Upper lobe of right lung (tissue), 1 donor: ENCODE measurements at regions not wholly inside any gene's neighbourhood (a gene's known extent, or its start where the extent isn't known, plus 50 kb on each side); places are given as distances from the start of the nearest gene placed in this dataset.

Source experiments
- ATAC-seq: fragments of 200-7000 bp; cut with Tn5 transposase; one replicate; pipeline ENCODE4 v1.9.1; 2020; ENCODE audit warnings: mild to moderate bottlenecking, moderate library complexity
- DNase-seq: peaks from one replicate; pipeline ENCODE4 v3.0.0-alpha.2; 2020
- H3K27ac ChIP-seq: fragments of 200-600 bp; one replicate; pipeline ENCODE4 v1.8.0; 2022
- H3K27me3 ChIP-seq: fragments of 200-600 bp; one replicate; pipeline ENCODE4 v1.8.0; 2022; ENCODE audit warnings: mild to moderate bottlenecking
- H3K36me3 ChIP-seq: fragments of 200-600 bp; one replicate; pipeline ENCODE4 v1.8.0; 2022
- H3K4me1 ChIP-seq: fragments of 200-600 bp; one replicate; pipeline ENCODE4 v1.8.0; 2022
- H3K4me3 ChIP-seq: fragments of 200-600 bp; one replicate; pipeline ENCODE4 v1.8.0; 2022; ENCODE audit warnings: mild to moderate bottlenecking
- H3K9me3 ChIP-seq: fragments of 200-600 bp; one replicate; pipeline ENCODE4 v1.8.0; 2022
- intact Hi-C: fragments of 100-400 bp; cut with DNase I; formaldehyde crosslinking; loops from one replicate; pipeline ENCODE4 v1.11.0; 2022
- TF ChIP-seq, protein P1 (sequence below): fragments of 200-600 bp; IDR thresholded peaks from one replicate; pipeline ENCODE4 v1.8.0; 2022; ENCODE audit warnings: antibody characterized with exemption
- donor health status: DM: no; HTN: yes; CAD: no; lungs with severe emphysema.

DNA sequence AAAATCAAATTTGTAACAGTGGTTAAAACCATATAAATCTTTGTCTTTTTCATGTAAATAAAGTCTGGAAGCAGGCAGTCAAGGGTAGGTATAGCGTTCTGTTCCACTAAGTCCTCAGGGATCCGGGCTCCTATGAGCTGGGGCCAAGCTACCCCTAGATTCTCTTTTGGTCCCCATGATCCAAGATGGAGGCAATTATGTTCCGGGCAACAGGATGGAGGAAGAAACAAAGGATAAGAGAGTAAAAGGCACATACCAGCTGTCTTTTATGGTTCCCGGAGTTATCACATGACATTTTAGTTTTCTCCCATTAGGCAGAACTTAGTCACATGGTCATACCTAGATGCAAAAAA lies 224.4 kb upstream of the NFE2L3 start:
- DNase-seq (no peak), ATAC-seq (no peak)
- H3K4me1 ChIP-seq = no peaks in the 10 kb centered on the region
- H3K9me3 ChIP-seq = no peaks in the 10 kb centered on the region
- TF ChIP-seq, protein P1, sequence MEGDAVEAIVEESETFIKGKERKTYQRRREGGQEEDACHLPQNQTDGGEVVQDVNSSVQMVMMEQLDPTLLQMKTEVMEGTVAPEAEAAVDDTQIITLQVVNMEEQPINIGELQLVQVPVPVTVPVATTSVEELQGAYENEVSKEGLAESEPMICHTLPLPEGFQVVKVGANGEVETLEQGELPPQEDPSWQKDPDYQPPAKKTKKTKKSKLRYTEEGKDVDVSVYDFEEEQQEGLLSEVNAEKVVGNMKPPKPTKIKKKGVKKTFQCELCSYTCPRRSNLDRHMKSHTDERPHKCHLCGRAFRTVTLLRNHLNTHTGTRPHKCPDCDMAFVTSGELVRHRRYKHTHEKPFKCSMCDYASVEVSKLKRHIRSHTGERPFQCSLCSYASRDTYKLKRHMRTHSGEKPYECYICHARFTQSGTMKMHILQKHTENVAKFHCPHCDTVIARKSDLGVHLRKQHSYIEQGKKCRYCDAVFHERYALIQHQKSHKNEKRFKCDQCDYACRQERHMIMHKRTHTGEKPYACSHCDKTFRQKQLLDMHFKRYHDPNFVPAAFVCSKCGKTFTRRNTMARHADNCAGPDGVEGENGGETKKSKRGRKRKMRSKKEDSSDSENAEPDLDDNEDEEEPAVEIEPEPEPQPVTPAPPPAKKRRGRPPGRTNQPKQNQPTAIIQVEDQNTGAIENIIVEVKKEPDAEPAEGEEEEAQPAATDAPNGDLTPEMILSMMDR = no peak
- intact Hi-C loops = no loop called here
- peaks cover 7% of the 10 kb centered on the region for H3K27me3 ChIP-seq
- no peak overlapping the region for H3K4me3 ChIP-seq
- no peaks in the 10 kb centered on the region for H3K36me3 ChIP-seq
- no peak overlapping the region for H3K27ac ChIP-seq

GRCh38 chr7:25928549-25929330 lies 223.3 kb upstream of the NFE2L3 start:
- Histone ChIP-seq H3K4me3 (no peak overlapping the region), H3K27ac (no peak overlapping the region), H3K36me3 (no peaks in the 10 kb centered on the region), H3K4me1 (no peaks in the 10 kb centered on the region), H3K27me3 (peaks cover 7% of the 10 kb centered on the region), H3K9me3 (no peaks in the 10 kb centered on the region)
- intact Hi-C loops = no loop called here
- DNase-seq (no peak), ATAC-seq (no peak)
- TF ChIP-seq, protein P1 = no peak

DNA sequence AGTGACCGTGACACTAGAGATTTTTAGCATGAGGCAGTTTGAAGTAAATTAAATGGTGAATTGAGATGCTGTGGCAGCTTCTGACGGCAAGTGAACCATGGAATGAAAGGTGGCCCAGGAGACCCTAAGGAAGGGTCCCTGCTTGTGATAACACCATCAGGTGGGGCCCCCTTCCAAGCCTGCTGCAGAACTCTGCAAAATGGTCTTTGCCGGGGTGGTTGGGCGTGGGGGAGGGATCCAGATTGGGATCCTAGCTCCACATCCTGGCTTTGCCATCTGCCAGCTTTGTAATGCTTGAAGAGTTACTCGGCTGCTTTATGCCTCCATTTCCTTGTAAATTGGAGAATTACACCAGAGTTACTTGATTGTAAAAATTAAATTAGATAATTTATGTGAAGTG lies 222.6 kb upstream of the NFE2L3 start:
- intact Hi-C loops = no loop called here
- no peak for ATAC-seq
- Histone ChIP-seq H3K27me3 (peaks cover 7% of the 10 kb centered on the region), H3K9me3 (no peaks in the 10 kb centered on the region), H3K36me3 (no peaks in the 10 kb centered on the region), H3K27ac (no peak overlapping the region), H3K4me3 (no peak overlapping the region), H3K4me1 (no peaks in the 10 kb centered on the region)
- no peak for DNase-seq
- TF ChIP-seq, protein P1 = no peak

DNA sequence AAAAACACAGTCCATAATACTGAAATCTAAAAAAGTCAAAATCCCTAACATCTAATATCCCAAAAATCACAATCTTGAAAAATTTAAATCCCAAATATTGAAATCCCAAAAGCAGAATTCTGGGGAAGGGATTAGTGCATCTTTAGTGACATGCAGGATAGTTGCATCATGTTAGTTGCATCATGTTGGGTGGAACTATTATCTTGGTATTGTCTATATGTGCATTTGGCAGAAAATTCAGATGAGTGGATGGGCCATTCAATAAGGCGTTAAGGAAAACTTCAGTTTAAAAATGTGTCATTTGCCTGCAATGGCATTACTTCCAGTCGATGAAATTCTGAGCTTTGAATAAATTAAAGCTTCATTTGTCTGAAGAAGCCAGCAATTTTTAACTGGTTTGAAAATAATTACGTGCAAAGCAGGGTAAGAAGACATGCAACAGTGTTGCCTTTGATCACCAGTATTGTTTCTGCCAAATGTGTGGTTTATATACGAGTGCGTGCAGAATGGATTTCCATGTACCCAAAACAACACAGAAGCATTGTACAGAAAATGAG lies 221.4 kb upstream of the NFE2L3 start:
- Histone ChIP-seq H3K4me3 (no peak overlapping the region), H3K4me1 (no peaks in the 10 kb centered on the region), H3K9me3 (no peaks in the 10 kb centered on the region), H3K36me3 (no peaks in the 10 kb centered on the region), H3K27me3 (peaks cover 7% of the 10 kb centered on the region), H3K27ac (no peak overlapping the region)
- no peak for ATAC-seq
- intact Hi-C loops = no loop called here
- TF ChIP-seq, protein P1 = no peak
- no peak for DNase-seq

DNA sequence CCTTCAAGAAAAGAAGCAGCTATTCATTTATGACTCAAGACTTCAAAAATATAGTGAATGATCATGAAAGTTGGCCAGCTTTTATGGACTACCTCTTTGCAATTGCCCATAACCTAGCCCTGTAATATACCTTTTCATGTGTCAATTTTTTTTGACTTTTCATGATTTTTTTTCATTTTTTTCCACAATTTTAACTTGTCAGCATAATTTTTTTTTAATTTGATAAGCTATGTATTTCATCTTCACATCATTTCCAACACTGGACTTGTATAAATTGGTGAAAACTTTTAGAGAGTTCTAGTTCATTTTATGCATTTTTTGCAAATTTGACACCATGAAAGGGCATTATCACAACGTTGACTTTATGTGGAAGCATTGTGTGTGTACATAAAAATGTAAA lies 220.8 kb upstream of the NFE2L3 start:
- DNase-seq (no peak), ATAC-seq (no peak)
- Histone ChIP-seq H3K27me3 (peaks cover 7% of the 10 kb centered on the region), H3K27ac (no peak overlapping the region), H3K4me1 (no peaks in the 10 kb centered on the region), H3K9me3 (no peaks in the 10 kb centered on the region), H3K4me3 (no peak overlapping the region), H3K36me3 (no peaks in the 10 kb centered on the region)
- TF ChIP-seq, protein P1 = no peak
- intact Hi-C loops = no loop called here
